Left ventricle myocardium superior (tissue), 1 donor: ENCODE measurements at regions not wholly inside any gene's neighbourhood (a gene's known extent, or its start where the extent isn't known, plus 50 kb on each side); places are given as distances from the start of the nearest gene placed in this dataset.
"Not testable (repeated sequence)": the region's sequence is repeated elsewhere in the genome, so short reads cannot be mapped to it uniquely, and the experiment has no call there.

Source experiments
- ATAC-seq: fragments of 200-7000 bp; cut with Tn5 transposase; one replicate; pipeline ENCODE4 v1.9.1; 2020; ENCODE audit warnings: mild to moderate bottlenecking, moderate library complexity
- DNase-seq: peaks from one replicate; pipeline ENCODE4 v3.0.0-alpha.2; 2020
- intact Hi-C: fragments of 100-400 bp; cut with micrococcal nuclease; formaldehyde crosslinking; loops from one replicate; pipeline ENCODE4 v1.11.0; 2022
- donor health status: DM: no; HTN: yes; CAD: no; lungs with severe emphysema.

DNA sequence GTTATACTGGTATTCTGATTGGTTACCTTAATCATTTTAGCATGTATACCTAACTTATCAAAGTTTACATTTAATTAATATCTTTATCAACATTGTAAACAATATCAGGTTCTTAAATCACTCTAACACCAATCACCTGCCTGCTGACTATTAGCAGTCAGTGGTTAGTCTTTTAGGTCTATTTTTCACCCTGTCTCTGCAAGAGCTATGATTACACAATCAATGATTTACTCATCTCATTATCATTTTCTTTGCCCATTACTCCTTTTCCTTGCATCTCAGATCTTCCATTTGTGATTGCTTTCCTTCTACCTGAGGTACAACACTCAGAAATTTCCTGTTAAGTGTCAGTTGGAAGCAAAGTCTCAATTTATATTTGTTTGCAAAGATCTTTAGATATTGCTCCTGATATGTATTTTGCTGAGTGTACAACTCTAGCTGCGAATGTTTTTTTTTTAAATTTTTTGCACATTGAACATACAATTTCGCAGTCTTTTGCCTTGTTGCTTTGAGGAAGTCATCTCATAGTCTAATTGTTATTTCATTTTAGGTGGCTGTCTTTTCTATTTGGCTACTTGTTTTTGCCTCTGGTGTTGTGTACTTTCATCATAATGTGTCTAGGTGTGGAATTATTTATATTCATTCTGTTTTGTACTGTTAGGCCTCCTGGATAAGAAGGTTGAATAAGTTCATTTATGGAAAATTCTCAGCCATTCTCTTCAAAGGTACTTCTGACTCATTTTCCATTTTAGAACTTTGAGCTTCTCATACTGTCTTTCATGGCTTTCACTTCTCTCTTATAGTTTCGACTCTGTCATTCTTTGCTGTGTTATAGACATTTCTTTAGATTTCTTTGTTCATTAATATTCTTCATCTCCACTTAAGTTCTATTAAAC lies 104.9 kb upstream of the CEP162 start:
- intact Hi-C loops: no loop called here
- no peak for ATAC-seq
- no peak for DNase-seq

DNA sequence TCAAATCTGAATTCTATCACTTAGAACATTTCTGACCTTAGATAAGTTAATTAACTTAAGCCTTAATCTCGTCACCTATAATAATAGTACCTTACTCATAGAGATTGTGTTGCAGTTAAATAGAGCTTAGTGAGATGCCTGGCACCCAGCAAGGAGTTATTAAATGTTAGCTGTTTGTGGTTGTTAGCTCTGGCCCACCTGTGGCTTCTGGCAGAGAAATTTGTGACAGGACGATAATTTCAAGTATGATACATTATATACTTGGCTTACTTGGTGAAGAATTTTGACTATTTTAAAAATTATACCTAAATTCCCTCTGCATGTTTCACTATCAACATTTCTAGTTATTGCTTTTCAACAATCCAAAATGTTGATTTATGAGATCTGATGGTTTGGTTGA lies 102.9 kb upstream of the CEP162 start:
- DNase-seq: no peak
- ATAC-seq: no peak
- intact Hi-C loops: no loop called here

DNA sequence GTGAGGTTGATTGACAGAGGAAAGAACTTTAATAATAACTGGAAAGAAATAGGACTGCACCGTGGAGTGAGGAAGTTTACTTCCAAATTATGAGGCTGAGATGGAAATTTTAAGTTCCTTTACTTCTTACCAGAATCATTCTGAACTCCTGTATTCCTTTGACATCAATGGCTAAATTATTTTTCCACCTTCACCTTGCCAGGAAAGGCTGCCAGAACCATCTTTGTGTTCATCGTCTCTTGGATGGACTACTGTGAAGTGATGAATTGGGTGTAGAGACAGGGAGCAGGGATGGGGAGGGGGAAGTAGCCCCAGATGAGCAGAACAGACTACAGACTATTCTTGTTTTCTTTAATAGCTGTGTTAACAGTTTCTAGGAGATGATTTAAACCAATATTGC lies 102.1 kb upstream of the CEP162 start:
- no peak for ATAC-seq
- intact Hi-C loops: no loop called here

DNA sequence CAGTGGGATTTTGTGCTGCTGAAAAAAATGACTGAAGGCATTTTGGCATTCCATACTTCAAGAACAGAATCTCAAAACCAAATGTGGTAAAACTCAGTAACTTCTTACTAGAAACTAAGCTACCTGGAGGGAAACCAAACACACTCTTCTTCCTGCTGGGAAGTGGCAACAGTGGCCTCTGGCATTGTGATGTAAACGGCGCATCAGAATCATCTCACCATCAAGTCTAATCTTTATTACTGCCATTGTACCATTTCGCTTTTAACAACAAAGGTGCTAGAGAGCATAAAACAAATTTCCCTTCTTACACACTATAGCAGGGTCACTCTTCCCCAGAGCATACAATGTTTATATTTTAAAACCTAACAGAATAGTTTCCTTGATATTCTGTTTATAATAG lies 101.6 kb upstream of the CEP162 start:
- no peak for ATAC-seq
- no peak for DNase-seq
- intact Hi-C loops: no loop called here

More for the DNA sequence above, 102.1 kb upstream of the CEP162 start:
- DNase-seq: no peak

DNA sequence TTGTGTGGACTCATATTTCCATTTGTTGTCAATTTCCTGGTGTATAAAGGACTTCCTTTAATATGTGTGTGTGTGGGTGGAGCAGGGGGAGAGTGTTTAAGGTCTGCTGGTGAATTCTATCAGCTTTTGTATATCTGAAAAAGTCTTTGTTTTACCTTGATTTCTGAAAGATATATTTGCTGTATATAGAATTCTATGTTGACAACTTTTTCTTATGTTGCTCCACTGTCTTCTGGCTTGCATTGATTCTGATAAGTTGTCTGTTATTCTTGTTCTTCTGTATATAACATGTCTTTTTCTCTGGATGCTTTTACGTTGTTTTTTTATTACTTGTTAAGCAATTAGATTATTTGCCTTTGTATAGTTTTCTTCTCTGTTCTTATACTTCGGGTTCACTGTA lies 90.0 kb upstream of the CEP162 start:
- intact Hi-C loops: no loop called here
- ATAC-seq: no peak
- no peak for DNase-seq

DNA sequence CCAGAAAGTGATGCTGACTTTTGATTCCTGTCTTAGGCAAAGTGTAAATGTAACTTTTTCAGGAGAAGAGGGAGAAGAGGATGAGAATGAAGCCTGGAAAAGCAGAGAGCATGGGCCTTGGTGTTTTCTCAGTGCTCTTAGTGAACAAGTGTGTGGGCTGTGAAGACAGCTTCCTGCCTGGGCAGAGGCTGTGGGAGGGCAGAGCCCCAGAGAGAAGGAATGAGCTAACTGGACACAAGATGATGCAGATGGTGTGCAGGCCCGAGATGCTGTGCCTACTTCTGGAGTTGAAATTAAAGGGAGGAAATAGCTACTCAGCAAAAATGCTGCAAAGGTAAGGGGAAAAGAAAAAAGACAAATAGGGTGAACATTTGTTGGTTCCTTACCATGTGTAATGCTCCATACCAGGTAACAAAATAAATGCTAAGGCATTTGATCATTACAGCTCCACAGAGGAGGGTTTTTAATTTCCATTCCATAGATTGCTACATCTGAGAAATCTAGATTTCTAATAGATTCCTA lies 87.0 kb upstream of the CEP162 start:
- intact Hi-C loops: no loop called here
- no peak for ATAC-seq
- DNase-seq: no peak

DNA sequence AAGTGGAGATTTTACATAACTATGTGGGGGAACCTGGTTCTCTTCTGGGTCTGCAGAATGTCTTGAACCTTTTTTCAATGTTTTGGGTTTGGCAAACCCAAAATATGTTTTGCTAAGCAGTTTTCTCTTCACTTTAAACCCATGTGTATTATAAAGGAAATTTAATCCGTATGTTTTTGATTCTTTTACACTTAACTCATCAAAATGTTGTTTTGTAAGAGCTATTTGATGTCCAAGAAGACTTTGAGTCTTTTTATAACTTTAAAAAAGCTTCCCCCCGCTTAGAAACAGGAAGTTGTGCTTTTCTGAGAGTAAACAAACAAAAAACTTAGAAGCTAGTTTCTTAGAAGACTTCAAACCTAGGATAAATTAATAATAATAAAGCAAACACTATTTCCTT lies 81.9 kb upstream of the CEP162 start:
- no peak for DNase-seq
- no peak for ATAC-seq
- intact Hi-C loops: no loop called here

DNA sequence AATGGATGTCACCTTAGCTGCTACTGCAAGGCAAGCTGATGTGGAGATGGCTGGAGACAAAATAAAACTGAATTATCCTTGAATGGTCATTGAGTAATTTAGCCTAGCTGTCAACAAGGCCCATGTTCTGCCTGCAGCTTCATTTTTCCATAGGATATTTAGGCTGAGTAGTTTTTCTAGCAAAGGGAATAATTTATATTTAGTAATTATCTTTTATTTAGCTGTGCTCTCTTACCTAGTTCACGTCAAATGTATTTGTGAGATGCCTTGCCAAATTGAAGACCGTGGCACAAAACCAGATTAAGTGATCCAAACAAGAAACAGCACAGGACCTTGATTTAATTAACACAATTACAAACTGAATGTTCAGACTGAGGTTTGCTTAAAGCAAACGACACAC lies 77.4 kb upstream of the CEP162 start:
- ATAC-seq (no peak), DNase-seq (no peak)
- intact Hi-C loops: no loop called here

DNA sequence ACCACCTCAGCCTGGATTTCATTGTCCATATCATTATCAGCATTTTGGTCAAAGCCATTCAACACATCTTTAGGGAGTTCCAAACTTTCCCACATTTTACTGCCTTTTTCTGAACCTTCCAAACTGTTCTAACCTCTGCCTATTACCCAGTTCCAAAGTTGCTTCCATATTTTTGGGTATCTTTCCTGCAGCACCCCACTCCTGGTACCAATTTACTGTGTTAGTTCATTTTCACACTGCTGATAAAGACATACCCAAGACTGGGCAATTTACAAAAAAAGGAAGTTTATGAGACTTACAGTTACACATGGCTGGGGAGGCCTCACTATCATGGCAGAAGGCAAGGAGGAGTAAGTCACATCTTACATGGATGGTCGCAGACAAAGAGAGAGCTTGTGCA lies 63.6 kb upstream of the CEP162 start:
- ATAC-seq, intact Hi-C loops, DNase-seq: not testable (repeated sequence)

DNA sequence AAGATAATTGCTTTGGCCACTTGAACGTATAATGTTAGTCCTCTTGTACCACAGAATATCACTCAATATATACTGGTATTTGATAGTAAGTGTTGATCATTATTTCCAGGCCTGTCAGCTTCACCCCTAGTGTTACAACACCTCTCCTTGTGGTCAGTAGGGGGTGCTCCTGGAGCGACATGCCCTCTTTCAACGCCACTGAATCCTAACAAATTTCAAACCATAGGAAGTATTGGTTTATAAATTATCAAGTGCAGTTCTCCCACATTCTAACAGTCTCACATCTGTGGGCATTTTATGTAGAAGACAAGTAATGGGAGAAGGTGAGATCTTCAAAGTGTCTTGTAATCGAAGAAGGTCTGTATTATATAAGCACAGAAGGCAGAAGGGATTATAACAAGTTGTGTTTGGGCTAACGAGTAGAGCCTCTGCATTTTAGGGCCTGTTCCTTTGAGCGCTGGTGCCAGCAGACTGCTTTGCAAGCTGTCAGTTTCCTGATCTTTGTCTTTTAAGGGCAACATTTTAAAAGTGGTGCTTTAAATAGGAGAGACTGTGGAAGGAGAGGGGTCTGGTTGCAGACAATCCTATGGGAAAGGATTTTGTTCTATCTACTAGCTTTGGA lies 57.1 kb upstream of the CEP162 start:
- ATAC-seq (no peak), DNase-seq (no peak)
- intact Hi-C loops: no loop called here

DNA sequence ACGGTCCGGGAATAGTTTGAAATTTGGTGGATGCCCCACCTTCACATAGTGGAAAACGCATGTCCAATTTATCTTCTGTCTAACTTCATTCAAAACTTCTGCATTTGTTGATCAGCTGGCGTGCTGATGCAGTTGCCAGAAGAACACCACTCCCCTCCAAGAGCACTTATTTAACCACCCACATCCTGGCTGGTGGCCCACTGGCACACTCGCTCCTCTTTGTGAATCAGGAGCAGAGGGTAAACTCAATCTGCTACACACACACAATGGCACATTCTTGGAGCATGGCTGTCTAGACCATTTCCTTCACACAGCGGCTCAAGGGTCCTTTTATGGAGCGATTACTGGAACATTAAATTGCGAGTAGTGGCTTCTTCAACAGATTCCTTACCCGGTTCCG lies 55.1 kb upstream of the CEP162 start:
- DNase-seq (no peak), ATAC-seq (no peak)
- intact Hi-C loops: no loop called here

DNA sequence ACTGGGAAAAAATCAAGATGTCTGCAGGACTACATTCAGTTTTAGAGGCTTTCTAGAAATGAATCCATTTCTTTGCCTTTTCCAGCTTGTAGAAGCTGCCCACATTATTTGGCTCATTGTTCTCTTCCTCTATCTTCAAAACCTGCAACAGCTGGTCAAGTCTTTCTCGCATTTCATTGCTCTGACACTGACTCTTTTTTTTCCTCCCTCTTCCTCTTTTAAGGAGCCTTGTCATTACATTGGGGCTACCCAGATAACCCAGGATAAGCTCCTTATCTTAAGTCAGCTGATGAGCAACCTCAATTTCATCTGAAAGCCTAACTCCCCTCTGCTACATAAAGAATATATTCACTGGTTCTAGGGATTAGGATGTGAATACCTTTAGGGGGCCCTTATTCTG lies 53.2 kb upstream of the CEP162 start:
- no peak for ATAC-seq
- intact Hi-C loops: no loop called here
- DNase-seq: no peak

DNA sequence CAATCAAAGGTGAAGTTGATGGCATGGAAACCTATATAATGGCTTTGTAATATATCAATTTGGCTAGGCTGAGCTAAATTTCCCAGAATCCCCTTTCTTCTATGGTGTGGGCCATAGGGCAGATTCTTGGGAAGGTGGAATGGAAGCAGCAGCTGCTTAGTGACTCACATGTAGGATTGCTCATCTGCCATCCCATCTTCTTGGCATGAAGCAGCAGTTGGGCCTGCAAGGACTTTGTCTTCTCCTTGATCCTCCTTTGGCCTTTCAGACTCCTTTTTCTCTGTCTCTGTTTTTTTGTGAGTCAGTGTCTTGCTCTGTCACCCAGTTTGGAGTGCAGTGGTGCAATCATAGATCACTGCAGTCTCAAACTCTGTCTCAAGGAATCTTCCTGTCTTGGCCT lies 52.6 kb upstream of the CEP162 start:
- no peak for ATAC-seq
- intact Hi-C loops: no loop called here
- no peak for DNase-seq

DNA sequence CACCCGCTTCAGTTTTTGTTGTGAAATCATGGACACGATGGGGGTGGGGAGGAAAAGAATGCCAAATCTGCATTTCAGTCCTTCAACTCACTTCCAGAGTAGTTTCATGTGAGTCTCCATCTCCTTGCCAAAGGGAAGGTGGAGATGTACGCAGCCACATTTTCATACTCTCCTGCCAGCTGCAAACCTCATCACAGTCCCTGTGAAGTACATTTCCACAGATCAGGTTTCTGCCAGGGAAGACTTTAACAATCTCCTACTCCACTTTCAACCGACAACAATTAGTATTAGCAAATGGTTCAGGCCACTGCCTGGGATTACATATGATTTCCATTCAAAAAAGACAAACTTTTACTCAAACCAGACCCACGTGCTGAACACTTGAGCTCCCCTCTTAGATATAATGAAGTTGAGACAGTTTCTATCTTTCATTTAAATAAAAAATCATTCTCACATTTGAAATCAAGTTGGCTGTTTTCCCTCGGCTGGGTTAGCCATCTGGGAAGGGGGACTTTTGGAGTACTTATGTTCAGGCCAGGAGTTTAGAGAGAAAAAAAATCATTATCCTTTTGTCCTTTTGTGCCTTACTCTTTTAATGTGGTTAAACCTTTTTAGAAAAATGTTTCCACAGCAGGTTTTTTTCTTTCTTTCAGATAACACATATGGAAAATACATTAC lies 51.0 kb upstream of the CEP162 start:
- ATAC-seq (no peak), DNase-seq (no peak)
- intact Hi-C loops: no loop called here
